Activated T-helper 1 cell treated with anti-CD3 and anti-CD28 coated beads, Interleukin-12 subunit alpha, Interleukin-12 subunit beta, Interleukin-2, Interleukin-4 antibody, amounts not matched to agents 30 ng/mL and 10 ng/mL and 1 ng/mL, durations not matched to agents 14 hours and 24 hours and 36 hours (primary cell): ENCODE measurements at regions not wholly inside any gene's neighbourhood (a gene's known extent, or its start where the extent isn't known, plus 50 kb on each side); places are given as distances from the start of the nearest gene placed in this dataset.

ENCODE experiments used
- DNase-seq: peaks from one replicate; pipeline ENCODE4 v3.0.0; 2021; ENCODE audit warnings: low spot score
- H3K27ac Mint-ChIP-seq: one replicate; pipeline ENCODE4 v1.8.0; 2021; ENCODE audit warnings: mild to moderate bottlenecking, mixed read lengths
- H3K27me3 Mint-ChIP-seq: one replicate; pipeline ENCODE4 v1.8.0; 2022; ENCODE audit warnings: mild to moderate bottlenecking, moderate library complexity, mixed read lengths; ENCODE audit not compliant: insufficient read depth
- H3K36me3 Mint-ChIP-seq: one replicate; pipeline ENCODE4 v1.8.0; 2021; ENCODE audit warnings: low read depth, mixed read lengths
- H3K4me1 Mint-ChIP-seq: one replicate; pipeline ENCODE4 v1.8.0; 2021; ENCODE audit warnings: low read depth, mixed read lengths
- H3K4me3 Mint-ChIP-seq: one replicate; pipeline ENCODE4 v1.8.0; 2021; ENCODE audit warnings: mild to moderate bottlenecking, moderate library complexity, mixed read lengths
- H3K9me3 Mint-ChIP-seq: one replicate; pipeline ENCODE4 v1.8.0; 2021; ENCODE audit warnings: mixed read lengths
- intact Hi-C: fragments of 100-400 bp; cut with micrococcal nuclease; formaldehyde crosslinking; loops from one replicate; pipeline ENCODE4 v1.15.1; 2024

GRCh38 chr5:158561562-158562190, 538.0 kb downstream of the EBF1 start:
- DNase-seq: no peak
- intact Hi-C loops: no loop called here
- Mint-ChIP-seq H3K36me3 (no peaks in the 10 kb centered on the region), H3K9me3 (peaks cover 6% of the 10 kb centered on the region), H3K27ac (no peak overlapping the region), H3K27me3 (no peaks in the 10 kb centered on the region), H3K4me3 (no peak overlapping the region), H3K4me1 (no peaks in the 10 kb centered on the region)

- Mint-ChIP-seq H3K4me1 (no peaks in the 10 kb centered on the region), H3K27me3 (no peaks in the 10 kb centered on the region), H3K36me3 (no peaks in the 10 kb centered on the region), H3K4me3 (no peak overlapping the region), H3K9me3 (peaks cover 6% of the 10 kb centered on the region), H3K27ac (no peak overlapping the region)
- DNase-seq: no peak
- intact Hi-C loops: no loop called here
Measured at GRCh38 chr5:158560170-158560569, 539.5 kb downstream of the EBF1 start.

GRCh38 chr5:158559643-158560042, 540.1 kb downstream of the EBF1 start:
- peaks cover 6% of the 10 kb centered on the region for H3K9me3 Mint-ChIP-seq
- no peak overlapping the region for H3K4me3 Mint-ChIP-seq
- peaks cover under 1% of the 10 kb centered on the region for H3K4me1 Mint-ChIP-seq

GRCh38 chr5:158559066-158559465, 540.6 kb downstream of the EBF1 start:
- peaks cover 6% of the 10 kb centered on the region for H3K9me3 Mint-ChIP-seq
- no peaks in the 10 kb centered on the region for H3K36me3 Mint-ChIP-seq
- intact Hi-C loops: no loop called here

More at GRCh38 chr5:158559643-158560042, 540.1 kb downstream of the EBF1 start:
- intact Hi-C loops: no loop called here
- no peak for DNase-seq
- Mint-ChIP-seq H3K36me3 (no peaks in the 10 kb centered on the region), H3K27me3 (no peaks in the 10 kb centered on the region), H3K27ac (no peak overlapping the region)

GRCh38 chr5:158553962-158554336, 545.8 kb downstream of the EBF1 start:
- Mint-ChIP-seq H3K36me3 (no peaks in the 10 kb centered on the region), H3K9me3 (peaks cover 3% of the 10 kb centered on the region), H3K27me3 (no peaks in the 10 kb centered on the region), H3K27ac (no peak overlapping the region), H3K4me1 (peaks cover 5% of the 10 kb centered on the region), H3K4me3 (no peak overlapping the region)
- intact Hi-C loops: no loop called here
- DNase-seq: no peak

More at GRCh38 chr5:158559066-158559465, 540.6 kb downstream of the EBF1 start:
- H3K27ac Mint-ChIP-seq: no peak overlapping the region
- no peaks in the 10 kb centered on the region for H3K27me3 Mint-ChIP-seq
- no peak overlapping the region for H3K4me3 Mint-ChIP-seq
- peaks cover 5% of the 10 kb centered on the region for H3K4me1 Mint-ChIP-seq
- no peak for DNase-seq

GRCh38 chr5:158553195-158553961, 546.3 kb downstream of the EBF1 start:
- H3K4me3 Mint-ChIP-seq: no peak overlapping the region
- no peaks in the 10 kb centered on the region for H3K27me3 Mint-ChIP-seq
- H3K27ac Mint-ChIP-seq: no peak overlapping the region
- DNase-seq: no peak
- H3K4me1 Mint-ChIP-seq: peaks cover 5% of the 10 kb centered on the region
- intact Hi-C loops: no loop called here
- H3K36me3 Mint-ChIP-seq: no peaks in the 10 kb centered on the region
- H3K9me3 Mint-ChIP-seq: peaks cover 6% of the 10 kb centered on the region

GRCh38 chr5:158552241-158552640, 547.5 kb downstream of the EBF1 start:
- H3K4me3 Mint-ChIP-seq: no peak overlapping the region
- H3K36me3 Mint-ChIP-seq: no peaks in the 10 kb centered on the region
- H3K27me3 Mint-ChIP-seq: no peaks in the 10 kb centered on the region
- intact Hi-C loops: no loop called here
- peaks cover 5% of the 10 kb centered on the region for H3K4me1 Mint-ChIP-seq
- H3K9me3 Mint-ChIP-seq: peaks cover 6% of the 10 kb centered on the region
- DNase-seq: no peak
- no peak overlapping the region for H3K27ac Mint-ChIP-seq

GRCh38 chr5:158549311-158549710, 550.4 kb downstream of the EBF1 start:
- peaks cover 6% of the 10 kb centered on the region for H3K9me3 Mint-ChIP-seq
- peaks cover 2% of the 10 kb centered on the region for H3K27me3 Mint-ChIP-seq
- intact Hi-C loops: loop anchor here (10.0 kb wide), 1 partner anchor 555 kb away; no protein-coding TSS in a partner anchor
- H3K4me3 Mint-ChIP-seq: no peak overlapping the region
- DNase-seq: no peak
- H3K27ac Mint-ChIP-seq: no peak overlapping the region
- peaks cover under 1% of the 10 kb centered on the region for H3K4me1 Mint-ChIP-seq
- H3K36me3 Mint-ChIP-seq: no peaks in the 10 kb centered on the region

GRCh38 chr5:158546748-158547147, 553.0 kb downstream of the EBF1 start:
- intact Hi-C loops: loop anchor here (10.0 kb wide), 1 partner anchor 558 kb away; no protein-coding TSS in a partner anchor
- peaks cover 6% of the 10 kb centered on the region for H3K9me3 Mint-ChIP-seq
- H3K27ac Mint-ChIP-seq: no peak overlapping the region
- peaks cover 4% of the 10 kb centered on the region for H3K4me1 Mint-ChIP-seq
- H3K27me3 Mint-ChIP-seq: peaks cover 2% of the 10 kb centered on the region
- H3K4me3 Mint-ChIP-seq: no peak overlapping the region
- H3K36me3 Mint-ChIP-seq: no peaks in the 10 kb centered on the region
- no peak for DNase-seq

- intact Hi-C loops: loop anchor here (10.0 kb wide), 1 partner anchor 559 kb away; no protein-coding TSS in a partner anchor
- no peak overlapping the region for H3K27ac Mint-ChIP-seq
- H3K9me3 Mint-ChIP-seq: peaks cover 6% of the 10 kb centered on the region
- H3K4me3 Mint-ChIP-seq: no peak overlapping the region
- H3K27me3 Mint-ChIP-seq: peaks cover 2% of the 10 kb centered on the region
- H3K36me3 Mint-ChIP-seq: no peaks in the 10 kb centered on the region
- DNase-seq: no peak
- peaks cover 4% of the 10 kb centered on the region for H3K4me1 Mint-ChIP-seq
Measured at GRCh38 chr5:158545949-158546530, 553.7 kb downstream of the EBF1 start.

- H3K9me3 Mint-ChIP-seq: peaks cover 6% of the 10 kb centered on the region
- H3K27ac Mint-ChIP-seq: no peak overlapping the region
- H3K36me3 Mint-ChIP-seq: no peaks in the 10 kb centered on the region
- no peak for DNase-seq
- peaks cover 2% of the 10 kb centered on the region for H3K27me3 Mint-ChIP-seq
- H3K4me3 Mint-ChIP-seq: no peak overlapping the region
- H3K4me1 Mint-ChIP-seq: peaks cover 4% of the 10 kb centered on the region
- intact Hi-C loops: loop anchor here (10.0 kb wide), 1 partner anchor 560 kb away; no protein-coding TSS in a partner anchor
Measured at GRCh38 chr5:158544388-158545339, 555.1 kb downstream of the EBF1 start.
